ENCODE measurements at regions not wholly inside any gene's neighbourhood (a gene's known extent, or its start where the extent isn't known, plus 50 kb on each side); places are given as distances from the start of the nearest gene placed in this dataset.

DNA sequence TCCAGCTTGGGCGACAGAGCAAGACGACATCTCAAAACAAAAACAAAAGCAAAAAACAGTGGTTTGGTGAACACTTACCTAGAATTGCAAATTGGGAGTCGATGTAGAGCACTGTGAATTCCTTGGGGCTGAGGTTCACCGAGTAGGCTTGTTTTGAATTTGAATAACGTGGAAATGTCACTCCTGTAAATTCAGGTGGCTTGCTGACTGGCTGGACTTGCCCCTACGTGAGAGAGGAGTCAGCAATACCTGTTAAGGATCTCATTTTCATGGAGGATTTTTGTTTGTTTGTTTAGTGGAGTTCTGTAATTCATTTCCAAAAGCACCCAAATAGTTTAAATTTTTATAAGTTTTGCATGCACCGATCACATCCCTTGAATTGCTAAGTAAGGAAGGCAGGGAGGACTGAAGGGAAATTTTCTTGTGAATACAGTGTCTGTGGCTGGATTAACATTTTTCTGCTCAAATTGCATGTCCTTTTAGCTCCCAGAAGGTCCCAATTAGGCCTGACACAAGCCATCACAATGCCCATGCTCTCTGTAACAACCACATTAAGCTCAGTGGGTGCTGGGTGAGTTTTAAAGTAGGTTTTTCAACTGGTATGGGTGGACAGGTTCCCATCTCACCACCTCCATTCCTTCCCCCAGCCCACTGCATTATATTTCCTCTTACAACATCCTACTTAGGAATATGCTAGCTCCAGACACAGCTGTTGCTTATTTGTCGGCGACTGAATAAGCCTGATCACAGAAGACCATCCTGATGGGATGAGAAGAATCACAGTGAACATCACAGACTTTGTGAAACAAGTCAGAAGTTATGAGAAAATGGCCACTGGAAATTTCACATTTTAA is 58.5 kb upstream of the TTC29 start:
- no peak overlapping the region for H2BK12ac ChIP-seq (ENCODE audit: insufficient read length, low read depth, low read length)
- H3K79me2 ChIP-seq (ENCODE audit: insufficient read depth, low read length): no peaks in the 10 kb centered on the region
- H3K18ac ChIP-seq (ENCODE audit: insufficient read length, low read depth, low read length): no peak overlapping the region
- peaks cover 41 to 45% of the 10 kb centered on the region in 2 experiments for H3K4me1 Mint-ChIP-seq
- no peak overlapping the region for H2BK20ac ChIP-seq (ENCODE audit: low read depth, low read length, poor library complexity, severe bottlenecking)
- H3K79me1 ChIP-seq (ENCODE audit: insufficient read depth, low read depth, low read length, poor library complexity, severe bottlenecking): no peaks in the 10 kb centered on the region
- H3K23me2 ChIP-seq (ENCODE audit: insufficient read length, low read depth, low read length, poor library complexity, severe bottlenecking): no peaks in the 10 kb centered on the region
- no peaks in the 10 kb centered on the region for H4K20me1 ChIP-seq (ENCODE audit: control insufficient read depth, insufficient read depth, insufficient read length)
- H2AK5ac ChIP-seq (ENCODE audit: insufficient read length, low read length): no peak overlapping the region
- no peak overlapping the region for H2BK120ac ChIP-seq (ENCODE audit: low read depth, low read length, poor library complexity, severe bottlenecking)
- DNase-seq: peak; percentile 58
- H3K4me3 Mint-ChIP-seq: no peak overlapping the region
- no peaks in the 10 kb centered on the region for H3K36me3 Mint-ChIP-seq (ENCODE audit: insufficient read depth in 1 of 3, low read depth in 3 of 3)
- no CpG with 5 or more reads among the region's 9 CpGs for WGBS (ENCODE audit: extremely low coverage, insufficient read length, low lambda C conversion rate)
- peak overlapping the region; percentile 82 to 93 (median 90) for H3K27ac Mint-ChIP-seq
- no peaks in the 10 kb centered on the region for H3K27me3 Mint-ChIP-seq (ENCODE audit: low read depth)
- peaks cover 5% of the 10 kb centered on the region; the same call in 1 of the 2 replicates for H3K4me1 ChIP-seq (ENCODE audit: insufficient read depth, low read length)
- H3K9me3 ChIP-seq (ENCODE audit: control insufficient read depth, low read depth, low read length): no peaks in the 10 kb centered on the region
- no peak overlapping the region for H4K91ac ChIP-seq (ENCODE audit: insufficient read length, low read depth, low read length)
- H2BK5ac ChIP-seq (ENCODE audit: insufficient read length, low read length): no peak overlapping the region
- H3K14ac ChIP-seq (ENCODE audit: insufficient read depth, low read length): no peak overlapping the region
- TF ChIP-seq, protein P1, sequence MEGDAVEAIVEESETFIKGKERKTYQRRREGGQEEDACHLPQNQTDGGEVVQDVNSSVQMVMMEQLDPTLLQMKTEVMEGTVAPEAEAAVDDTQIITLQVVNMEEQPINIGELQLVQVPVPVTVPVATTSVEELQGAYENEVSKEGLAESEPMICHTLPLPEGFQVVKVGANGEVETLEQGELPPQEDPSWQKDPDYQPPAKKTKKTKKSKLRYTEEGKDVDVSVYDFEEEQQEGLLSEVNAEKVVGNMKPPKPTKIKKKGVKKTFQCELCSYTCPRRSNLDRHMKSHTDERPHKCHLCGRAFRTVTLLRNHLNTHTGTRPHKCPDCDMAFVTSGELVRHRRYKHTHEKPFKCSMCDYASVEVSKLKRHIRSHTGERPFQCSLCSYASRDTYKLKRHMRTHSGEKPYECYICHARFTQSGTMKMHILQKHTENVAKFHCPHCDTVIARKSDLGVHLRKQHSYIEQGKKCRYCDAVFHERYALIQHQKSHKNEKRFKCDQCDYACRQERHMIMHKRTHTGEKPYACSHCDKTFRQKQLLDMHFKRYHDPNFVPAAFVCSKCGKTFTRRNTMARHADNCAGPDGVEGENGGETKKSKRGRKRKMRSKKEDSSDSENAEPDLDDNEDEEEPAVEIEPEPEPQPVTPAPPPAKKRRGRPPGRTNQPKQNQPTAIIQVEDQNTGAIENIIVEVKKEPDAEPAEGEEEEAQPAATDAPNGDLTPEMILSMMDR (conservative IDR thresholded peaks at IDR 0.05): no peak
- H3K23ac ChIP-seq (ENCODE audit: insufficient read length, low read depth, low read length): no peak overlapping the region
- H3K4me2 ChIP-seq (ENCODE audit: insufficient read depth, insufficient read length, low read length): peak overlapping the region; percentile 21
- H4K8ac ChIP-seq (replicated peaks; ENCODE audit: insufficient read length, low read depth, low read length): no peak overlapping the region
- H3K4ac ChIP-seq (ENCODE audit: low read depth, low read length): no peak overlapping the region
- H3T11ph ChIP-seq (ENCODE audit: low read length): no peak overlapping the region
- no peak overlapping the region for H2BK15ac ChIP-seq (ENCODE audit: low read depth, low read length)
- no peak overlapping the region for H3K9ac ChIP-seq (ENCODE audit: extremely low read depth, insufficient read length, low read length)
- H2AFZ ChIP-seq (ENCODE audit: low read length): no peak overlapping the region
- no peaks in the 10 kb centered on the region for H3K9me3 Mint-ChIP-seq
- H4K5ac ChIP-seq (ENCODE audit: insufficient read length, low read depth, low read length): no peak overlapping the region
- peak overlapping the region; percentile 83 for H3K27ac ChIP-seq (ENCODE audit: insufficient read length, low read depth, low read length)
- H3K27me3 ChIP-seq (ENCODE audit: insufficient read depth, low read length): no peaks in the 10 kb centered on the region
- no peak overlapping the region for H3K56ac ChIP-seq (ENCODE audit: insufficient read length, low read depth, low read length)

Data from H9 (cell line).